GM21786 (cell line): ENCODE measurements at regions not wholly inside any gene's neighbourhood (a gene's known extent, or its start where the extent isn't known, plus 50 kb on each side); places are given as distances from the start of the nearest gene placed in this dataset.
A peak's percentile ranks its signal among the peaks of the same experiment; 100 is the strongest.
"Not testable (repeated sequence)": the region's sequence is repeated elsewhere in the genome, so short reads cannot be mapped to it uniquely, and the experiment has no call there.

Experiments
- ATAC-seq: cut with Tn5 transposase; IDR thresholded peaks from one replicate; pipeline ENCODE4 v1.9.1; 2021; ENCODE audit not compliant: unreplicated experiment

DNA sequence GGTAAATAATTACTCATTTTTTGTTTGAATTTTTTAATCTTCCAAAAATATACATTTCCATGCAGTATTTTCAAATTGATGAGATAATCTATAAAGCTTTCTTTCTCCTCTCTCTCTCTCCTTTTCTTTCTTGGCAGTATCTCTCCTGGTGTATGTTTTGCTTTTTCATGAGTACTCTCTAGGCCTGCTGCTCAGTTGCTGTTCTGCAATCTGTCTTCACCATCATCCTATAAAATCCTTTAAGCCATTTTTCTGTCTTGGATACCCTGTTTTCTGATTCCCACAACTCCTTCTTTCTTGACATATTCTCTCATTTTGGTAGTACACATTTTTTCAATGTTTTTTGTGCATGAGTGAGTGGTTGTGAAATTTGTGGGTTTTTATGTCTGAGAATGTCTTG lies 1558.1 kb upstream of the LRRTM3 start:
- ATAC-seq: no peak

DNA sequence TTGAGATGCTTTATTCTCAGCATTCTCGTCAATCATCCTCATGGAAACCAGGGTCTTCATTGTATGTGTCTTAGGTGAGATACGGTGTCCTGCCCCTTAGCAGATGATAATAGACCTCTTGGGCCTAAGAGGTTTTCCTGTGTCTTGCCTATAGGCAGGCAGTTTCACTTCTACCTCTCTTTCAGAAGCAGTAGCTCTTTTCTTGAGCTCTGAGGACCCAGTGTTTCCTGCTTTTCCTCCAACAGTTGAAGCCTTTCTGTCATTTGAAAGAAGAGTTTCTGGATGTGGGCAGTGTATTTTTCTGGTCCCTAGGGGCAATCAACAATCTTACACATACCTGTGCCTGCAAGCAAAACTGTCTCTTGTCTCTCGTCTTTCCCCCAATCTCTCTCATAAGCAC lies 1550.3 kb upstream of the LRRTM3 start:
- no peak for ATAC-seq

DNA sequence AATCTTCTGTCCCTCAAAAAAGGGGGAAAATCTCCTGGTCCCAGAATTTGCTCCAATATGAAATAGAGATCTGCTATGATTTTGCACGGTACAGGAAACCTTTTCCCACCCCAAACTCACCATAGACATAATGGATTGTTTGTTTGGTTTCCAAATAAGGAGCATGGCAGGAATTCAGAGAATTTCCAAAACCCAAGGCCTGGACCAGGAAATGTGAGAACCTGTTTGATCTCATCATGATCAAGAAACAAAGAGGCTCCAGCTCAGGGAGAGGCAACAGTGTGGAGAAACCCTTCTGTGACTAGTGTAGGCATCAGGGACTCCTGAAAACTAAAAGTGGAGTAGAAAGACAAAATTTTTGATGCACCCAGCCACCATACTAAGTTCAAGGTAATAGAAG lies 1548.1 kb upstream of the LRRTM3 start:
- no peak for ATAC-seq

DNA sequence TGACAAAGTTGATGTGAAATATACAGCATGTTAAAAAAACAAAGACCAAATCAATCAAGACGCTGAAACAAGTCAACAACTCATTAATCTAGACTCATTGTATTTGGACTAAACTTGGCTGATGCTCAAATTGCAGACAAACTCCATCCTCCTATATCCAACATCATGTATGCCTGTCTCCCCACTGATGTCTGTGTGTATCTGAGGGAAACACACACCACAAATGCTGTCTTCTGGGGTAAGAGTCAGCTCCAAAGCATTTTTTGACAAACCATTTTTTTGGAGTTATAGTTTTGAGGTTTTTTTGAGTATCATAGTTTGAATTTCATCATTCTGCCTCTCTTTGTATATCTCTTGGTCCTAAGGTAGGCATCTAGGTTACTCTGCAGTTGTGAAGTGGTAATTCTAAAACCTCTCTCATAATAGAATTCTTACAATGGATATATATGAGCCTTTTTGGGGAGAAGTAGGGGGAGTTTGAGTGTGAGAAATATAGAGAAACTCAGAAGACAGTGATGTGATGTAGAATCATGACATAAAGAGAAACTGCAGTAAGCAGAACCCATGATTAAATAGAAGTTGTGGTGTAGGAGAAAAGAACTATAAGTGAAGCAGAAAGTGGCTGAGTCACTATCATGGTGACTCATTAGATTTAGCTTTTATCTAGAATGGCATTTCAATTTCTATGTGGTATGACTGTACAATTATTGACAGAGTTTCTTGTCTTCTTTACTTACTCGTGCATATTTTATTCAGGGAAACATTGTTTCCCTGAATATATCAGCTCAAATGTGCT lies 1531.1 kb upstream of the LRRTM3 start:
- peak; percentile 50 for ATAC-seq

DNA sequence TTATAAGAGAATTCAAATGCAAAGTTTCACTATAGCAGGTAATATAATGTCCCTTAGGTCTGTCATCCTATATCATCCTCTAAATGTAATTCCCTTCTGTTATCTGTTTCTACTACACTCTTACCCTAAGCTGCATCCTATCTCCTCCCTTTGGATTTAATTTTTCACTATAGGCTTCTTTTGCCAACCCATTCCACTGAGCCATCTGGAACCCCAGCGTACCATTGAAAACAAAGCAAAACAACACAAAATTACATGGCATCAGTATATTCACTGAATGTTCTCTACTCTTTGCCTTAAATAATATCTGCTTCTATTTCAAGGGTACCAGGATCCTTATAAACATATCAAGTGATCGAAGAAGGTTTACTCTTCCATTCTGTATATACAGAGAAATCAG lies 1530.2 kb upstream of the LRRTM3 start:
- no peak for ATAC-seq

DNA sequence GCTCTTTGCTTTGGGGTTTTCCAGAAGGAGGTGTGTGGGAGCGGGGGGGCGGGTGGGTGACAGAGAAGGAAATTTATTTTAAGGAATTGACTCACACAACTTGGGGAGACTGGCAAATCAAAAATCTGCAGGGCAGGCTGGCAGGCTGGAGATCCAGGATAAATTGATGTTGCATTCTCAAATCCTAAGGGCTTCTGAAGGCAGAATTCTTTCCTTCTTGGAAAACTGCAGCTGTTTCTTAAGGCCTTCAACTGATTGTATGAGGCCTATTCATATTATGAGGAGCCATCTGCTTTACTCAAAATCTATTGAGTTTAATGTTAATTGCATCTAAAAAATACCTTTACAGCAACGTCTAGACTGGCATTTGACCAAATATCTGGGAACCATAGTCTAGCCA lies 1528.8 kb upstream of the LRRTM3 start:
- ATAC-seq: no peak

DNA sequence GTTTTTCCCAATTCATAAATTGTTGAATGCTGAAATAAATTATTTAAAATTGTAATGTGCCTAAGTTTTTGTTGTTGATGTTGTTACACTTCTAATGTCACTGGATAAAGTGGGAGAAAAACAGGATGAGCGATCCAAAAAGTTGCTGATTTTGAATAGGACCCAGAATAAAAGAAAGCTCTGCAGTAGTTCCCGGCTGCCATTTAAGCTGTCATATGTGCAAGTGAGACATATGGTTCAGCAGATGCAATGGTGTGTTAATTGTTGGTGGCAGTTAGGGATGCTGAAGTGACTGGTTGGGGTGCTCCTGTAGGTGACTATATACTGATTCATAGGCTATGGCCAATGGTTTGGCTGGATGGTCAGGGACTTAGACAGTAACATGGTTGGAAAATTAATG lies 1517.4 kb upstream of the LRRTM3 start:
- ATAC-seq: no peak

DNA sequence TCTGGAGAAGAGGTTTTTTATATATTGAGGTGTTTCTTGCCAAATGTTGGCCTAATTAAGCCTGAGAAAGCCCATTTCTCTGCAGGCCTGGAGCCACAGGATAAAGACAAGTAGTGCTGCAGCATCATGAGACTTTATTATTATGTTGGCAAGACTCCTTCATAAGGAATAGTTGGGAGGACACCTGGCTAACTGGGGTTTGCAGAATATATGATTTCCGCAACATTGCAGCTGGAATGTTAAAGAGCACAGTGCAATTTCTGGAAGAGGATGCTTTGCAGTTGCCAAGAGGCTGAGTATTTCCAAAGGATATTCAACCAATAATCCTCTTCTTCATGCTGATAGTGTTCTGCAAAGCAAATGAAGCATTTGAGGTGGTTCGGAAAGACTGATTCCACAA lies 1512.8 kb upstream of the LRRTM3 start:
- no peak for ATAC-seq

DNA sequence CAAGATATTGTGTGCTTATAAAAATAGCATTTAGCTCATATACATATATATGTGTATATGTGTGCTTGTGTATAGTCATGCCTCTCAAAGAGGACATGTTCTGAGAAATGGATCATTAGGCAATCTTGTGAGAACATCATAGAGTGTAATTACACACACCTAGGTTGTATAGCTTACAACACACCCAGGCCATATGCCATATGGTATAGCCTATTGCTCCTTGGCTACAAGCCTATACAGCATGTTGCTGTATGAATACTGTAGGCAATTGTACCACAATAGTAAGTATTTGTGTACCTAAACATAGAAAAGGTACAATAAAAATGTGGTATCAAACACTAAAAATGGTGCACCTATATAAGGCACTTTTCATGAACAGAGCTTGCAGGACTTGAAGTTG lies 1510.5 kb upstream of the LRRTM3 start:
- no peak for ATAC-seq

DNA sequence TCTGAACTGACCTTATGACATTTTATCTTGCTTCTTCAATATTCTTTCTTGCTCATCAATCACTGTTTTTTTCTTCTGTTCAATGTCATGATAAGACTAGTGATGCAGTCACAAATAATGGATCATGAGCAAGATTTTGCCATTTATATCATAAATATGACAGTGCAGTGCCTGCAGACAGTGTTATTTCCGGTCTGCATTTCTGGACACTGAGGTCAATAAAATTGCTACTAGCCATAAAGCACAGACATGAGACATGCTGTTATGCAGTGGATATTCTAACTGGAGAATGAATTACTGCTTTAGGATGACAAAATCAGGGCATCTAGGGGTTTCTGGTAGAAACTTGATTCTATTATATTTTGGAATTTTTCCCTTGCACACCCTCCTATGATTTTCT lies 1509.7 kb upstream of the LRRTM3 start:
- ATAC-seq: no peak

DNA sequence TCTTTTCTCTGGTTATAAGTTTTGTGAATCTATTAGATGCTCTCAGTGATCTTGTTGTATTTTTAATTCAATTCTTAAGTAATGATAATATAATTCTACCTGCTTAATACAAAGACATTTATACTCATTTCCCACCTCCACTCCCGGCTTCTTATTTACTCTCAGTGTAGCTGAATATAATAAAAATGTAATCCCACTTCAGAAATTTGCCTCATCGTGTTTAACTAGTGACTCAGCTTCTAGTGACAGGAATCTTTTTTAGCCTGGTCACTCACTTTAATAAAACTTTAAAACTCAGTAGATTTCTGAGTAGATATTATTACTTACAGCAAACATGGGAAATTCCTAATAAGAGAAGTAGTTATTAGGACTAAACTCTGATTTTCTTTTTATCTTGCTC lies 1506.2 kb upstream of the LRRTM3 start:
- no peak for ATAC-seq

DNA sequence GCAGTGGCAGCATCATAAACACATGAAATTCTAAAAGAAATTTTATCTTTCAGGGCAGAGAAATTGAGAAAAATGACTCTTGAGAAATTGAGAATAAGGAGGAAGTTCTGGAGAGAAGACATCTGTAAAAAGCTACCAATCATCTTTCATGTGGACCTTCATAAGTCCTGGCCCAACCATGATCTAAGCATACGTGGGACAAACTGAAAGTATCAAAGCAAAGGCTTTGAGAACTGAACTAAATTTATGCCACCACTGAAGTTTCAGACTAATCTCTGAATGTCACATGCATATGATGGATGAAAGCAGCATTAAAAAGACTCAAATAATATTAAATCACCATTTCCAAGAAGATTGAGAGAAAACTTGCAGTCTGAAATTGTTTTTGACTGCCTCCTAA lies 1502.8 kb upstream of the LRRTM3 start:
- no peak for ATAC-seq

DNA sequence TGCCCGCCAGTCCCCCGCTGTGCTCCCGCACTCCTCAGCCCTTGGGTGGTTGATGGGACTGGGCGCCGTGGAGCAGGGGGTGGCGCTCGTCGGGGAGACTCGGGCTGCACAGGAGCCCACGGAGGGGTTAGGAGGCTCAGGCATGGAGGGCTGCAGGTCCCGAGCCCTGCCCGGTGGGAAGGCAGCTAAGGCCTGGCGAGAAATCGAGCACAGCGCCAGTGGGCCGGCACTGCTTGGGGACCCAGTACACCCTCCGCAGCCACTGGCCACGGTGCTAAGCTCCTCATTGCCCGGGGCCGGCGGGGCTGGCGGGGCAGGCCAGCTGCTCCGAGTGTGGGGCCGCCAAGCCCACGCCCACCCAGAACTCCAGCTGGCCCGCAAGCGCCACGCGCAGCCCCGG lies 1496.5 kb upstream of the LRRTM3 start:
- ATAC-seq: not testable (repeated sequence)

DNA sequence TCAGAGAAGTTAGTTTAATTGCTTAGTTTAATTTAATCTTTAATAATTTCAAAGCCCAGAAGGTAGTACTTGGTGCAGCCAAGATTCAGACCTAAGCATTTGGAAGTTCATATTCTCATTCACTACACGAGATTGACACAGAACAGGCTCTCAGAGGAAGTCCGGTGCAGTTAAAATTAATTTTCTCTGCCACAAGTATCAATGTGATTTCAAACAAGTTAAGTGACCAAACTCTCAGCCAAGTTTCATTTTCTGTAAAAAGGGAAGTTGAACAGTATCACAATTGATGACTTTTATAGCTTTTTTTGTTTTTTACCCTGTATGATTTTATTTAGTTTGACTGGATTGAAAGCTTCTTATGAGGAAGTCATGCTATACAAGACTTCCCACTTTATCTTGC lies 1494.9 kb upstream of the LRRTM3 start:
- ATAC-seq: peak; percentile 71

DNA sequence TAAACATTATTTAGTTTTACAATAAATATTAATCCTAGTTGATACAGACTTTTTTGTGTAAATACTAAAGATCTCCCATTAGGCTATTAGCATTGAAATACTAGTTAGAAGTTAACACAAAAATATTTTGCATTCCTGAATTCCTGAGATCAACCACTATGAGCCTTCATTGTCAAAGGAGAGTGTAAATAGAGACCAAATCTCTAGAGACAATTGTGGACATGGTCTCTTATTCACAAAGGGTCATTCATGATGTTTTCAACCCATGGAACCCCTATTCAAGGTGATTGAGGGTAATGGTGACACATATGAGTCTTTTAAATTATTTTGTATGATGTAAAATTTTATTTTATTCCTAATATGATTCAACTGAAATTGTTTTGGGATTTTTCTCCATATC lies 1454.8 kb upstream of the LRRTM3 start:
- no peak for ATAC-seq

DNA sequence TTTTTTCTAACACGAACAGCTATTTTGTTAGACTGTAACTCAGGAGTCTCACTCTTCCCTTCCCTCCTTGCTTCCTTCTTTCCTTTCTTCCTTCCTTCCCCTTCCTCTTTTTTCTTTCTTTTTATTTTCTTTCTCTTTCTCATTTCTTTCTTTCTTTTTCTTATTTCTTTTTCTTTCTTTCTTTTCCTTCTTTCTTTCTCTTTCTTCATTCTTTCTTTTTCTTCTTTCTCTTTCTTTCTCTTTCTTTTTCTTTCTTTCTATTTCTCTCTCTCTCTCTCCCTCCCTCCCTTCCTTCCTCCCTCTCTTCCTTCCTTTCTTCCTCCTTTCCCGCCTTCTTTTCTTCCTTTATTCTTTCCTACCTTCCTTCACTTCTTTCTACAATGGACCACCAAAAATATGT lies 1443.0 kb upstream of the LRRTM3 start:
- no peak for ATAC-seq

DNA sequence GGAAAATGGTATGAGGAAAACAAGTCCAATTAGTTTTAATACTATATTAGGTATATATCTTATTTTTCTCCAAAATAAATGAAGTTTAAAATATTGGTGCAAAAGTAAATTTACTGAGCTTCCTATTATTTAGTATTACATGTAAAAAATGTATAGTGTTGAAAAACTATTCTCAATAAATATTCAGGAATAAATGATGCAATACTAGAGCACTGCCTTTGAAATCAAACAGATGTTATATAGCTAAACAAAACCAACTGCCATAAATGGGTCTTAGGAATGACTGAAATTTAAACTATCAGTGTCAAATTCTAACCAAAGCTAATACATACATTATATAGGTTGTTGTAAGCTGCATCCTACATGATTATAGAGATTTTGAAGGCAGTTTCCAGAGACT lies 1434.0 kb upstream of the LRRTM3 start:
- ATAC-seq: no peak

DNA sequence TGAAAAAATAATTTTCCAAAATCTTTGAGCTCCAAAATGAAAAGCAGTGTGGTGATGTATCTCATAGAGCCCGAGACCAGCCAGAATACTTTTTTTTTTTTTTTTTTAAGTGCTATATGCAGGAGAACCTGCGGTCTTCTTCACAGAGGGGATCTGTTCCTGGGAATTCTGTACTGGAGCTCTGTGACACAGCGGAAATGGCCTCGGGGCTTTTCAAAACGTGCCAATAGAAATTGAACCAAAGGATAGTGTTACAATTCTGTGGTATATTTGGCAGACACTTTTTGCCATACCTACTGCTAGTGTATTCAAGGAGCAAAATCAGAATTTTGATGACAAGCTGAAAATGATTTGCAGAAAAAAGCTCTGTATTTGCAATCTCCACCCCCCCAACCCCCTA lies 1429.3 kb upstream of the LRRTM3 start:
- no peak for ATAC-seq

DNA sequence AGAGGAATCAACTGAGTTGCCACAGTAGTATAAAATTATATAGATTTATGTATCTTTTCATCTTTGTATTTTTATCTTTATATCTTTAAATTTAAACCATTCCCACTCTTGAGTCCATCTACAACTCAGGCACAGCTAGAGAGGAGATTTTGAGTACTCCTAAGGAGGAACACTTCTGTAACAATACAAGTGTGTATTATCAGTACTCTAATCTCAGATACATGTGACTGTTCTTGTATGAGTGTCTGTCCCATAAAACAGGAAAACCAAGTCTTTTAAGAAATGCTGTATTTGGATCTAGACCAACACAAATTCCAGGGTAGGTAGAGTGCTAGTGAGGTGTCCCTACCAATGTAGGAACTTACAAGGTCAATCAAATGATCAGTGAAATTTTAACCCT lies 1428.0 kb upstream of the LRRTM3 start:
- no peak for ATAC-seq

DNA sequence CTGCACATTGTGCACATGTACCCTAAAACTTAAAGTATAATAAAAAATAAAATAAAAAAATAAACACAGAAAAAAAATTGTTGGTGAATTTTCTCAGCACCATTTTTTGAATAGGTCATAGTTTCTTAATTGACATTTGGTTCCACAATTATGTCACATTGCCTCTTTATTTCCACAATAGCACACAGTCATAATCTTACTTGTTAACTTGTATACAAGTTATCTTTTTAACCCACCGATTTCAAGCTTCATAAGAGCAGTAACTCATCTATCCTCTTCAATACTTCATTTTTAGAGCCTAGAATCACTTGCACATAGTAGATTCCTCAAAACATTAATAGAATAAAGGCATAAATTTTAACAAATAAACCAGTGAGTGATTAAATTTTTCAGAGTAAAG lies 1425.1 kb upstream of the LRRTM3 start:
- no peak for ATAC-seq

DNA sequence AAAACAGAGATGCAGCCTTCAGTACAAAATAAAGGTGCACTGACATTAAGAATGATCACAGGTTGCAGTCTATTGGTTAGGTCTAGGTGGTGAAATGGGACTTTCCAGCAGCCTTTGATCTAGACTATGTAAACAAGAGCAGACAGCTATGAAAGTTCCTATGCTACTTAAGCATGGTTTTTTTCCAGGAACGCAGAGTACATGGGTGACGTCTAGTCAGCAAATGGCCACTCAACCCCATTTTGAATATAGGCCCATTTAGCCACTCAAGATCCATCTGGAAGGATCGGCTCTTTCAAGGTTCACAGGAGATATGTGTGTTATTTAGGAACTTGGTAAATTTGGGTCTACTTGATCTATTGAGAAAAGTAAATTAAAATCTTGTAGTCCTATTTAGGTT lies 1424.6 kb upstream of the LRRTM3 start:
- peak; percentile 81 for ATAC-seq

DNA sequence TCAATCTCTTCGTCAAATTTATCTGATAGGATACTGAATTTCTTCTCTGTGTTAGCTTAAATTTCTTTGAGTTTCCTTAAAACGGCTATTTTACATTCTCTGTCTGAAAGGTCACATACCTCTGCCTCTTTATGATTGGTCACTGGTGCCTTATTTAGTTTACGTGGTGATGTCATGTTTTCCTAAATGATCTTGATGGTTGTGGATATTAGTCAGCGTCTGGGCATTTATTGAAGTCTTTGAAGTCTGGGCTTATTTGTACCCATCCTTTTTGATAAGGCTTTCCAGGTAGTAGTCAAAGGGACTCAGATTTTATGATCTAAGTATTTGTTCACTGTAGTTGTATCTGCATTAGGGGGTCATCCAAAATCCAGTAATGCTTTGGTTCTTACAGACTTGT lies 1407.5 kb upstream of the LRRTM3 start:
- no peak for ATAC-seq

DNA sequence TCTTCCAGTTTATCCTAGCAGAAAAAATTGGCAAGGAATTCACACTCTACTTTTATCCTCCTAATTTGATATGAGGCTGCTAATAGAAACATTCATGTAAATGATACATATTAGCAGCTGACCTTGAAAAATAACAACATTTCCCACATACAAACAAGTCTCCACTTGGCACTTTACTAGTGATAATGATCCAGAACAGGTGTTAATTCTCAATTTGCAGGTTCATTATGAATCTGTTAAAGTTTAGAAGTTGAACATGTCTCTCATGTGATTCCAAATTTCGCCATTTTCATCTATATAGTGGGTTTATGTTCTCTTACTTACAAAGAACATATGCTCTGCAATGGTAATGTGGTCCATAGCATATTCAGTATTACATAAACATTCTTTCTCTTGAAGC lies 1396.8 kb upstream of the LRRTM3 start:
- no peak for ATAC-seq
